Subcutaneous abdominal adipose tissue (tissue), 5 donors: ENCODE measurements at regions not wholly inside any gene's neighbourhood (a gene's known extent, or its start where the extent isn't known, plus 50 kb on each side); places are given as distances from the start of the nearest gene placed in this dataset.
"Not testable (repeated sequence)": the region's sequence is repeated elsewhere in the genome, so short reads cannot be mapped to it uniquely, and the experiment has no call there.

ENCODE experiments used
- H3K27ac ChIP-seq: one replicate; pipeline ENCODE4 v1.7.0; 2013; ENCODE audit warnings: low read depth, mild to moderate bottlenecking, inconsistent platforms, low read length, moderate library complexity
- H3K27me3 ChIP-seq, 5 donors: one replicate each; pipeline ENCODE4 v1.7.0; 2013; ENCODE audit warnings: low read length in 5 of 5, inconsistent platforms in 1 of 5; ENCODE audit not compliant: control insufficient read depth in 5 of 5, insufficient read depth in 4 of 5
- H3K36me3 ChIP-seq, 5 donors: one replicate each; pipeline ENCODE4 v1.7.0; 2013; ENCODE audit warnings: low read length in 5 of 5; ENCODE audit not compliant: control insufficient read depth in 5 of 5, insufficient read depth in 5 of 5
- H3K4me1 ChIP-seq, 5 donors: one replicate each; pipeline ENCODE4 v1.7.0; 2013; ENCODE audit warnings: low read length in 5 of 5, mild to moderate bottlenecking in 3 of 5, moderate library complexity in 1 of 5; ENCODE audit not compliant: control insufficient read depth in 5 of 5, insufficient read depth in 5 of 5
- H3K4me3 ChIP-seq, 5 donors: one replicate each; pipeline ENCODE4 v1.7.0; 2013; ENCODE audit warnings: low read length in 5 of 5, low read depth in 1 of 5
- H3K9ac ChIP-seq, 5 donors: one replicate each; pipeline ENCODE4 v1.7.0; 2013; ENCODE audit warnings: low read length in 5 of 5, mild to moderate bottlenecking in 4 of 5, moderate library complexity in 3 of 5
- H3K9me3 ChIP-seq, 5 donors: one replicate each; pipeline ENCODE4 v1.7.0; 2013; ENCODE audit warnings: low read length in 5 of 5; ENCODE audit not compliant: control insufficient read depth in 5 of 5
- donor health status: healthy.
- donor health status: healthy.
- donor health status: healthy.
- donor health status: healthy.
- donor health status: healthy.

DNA sequence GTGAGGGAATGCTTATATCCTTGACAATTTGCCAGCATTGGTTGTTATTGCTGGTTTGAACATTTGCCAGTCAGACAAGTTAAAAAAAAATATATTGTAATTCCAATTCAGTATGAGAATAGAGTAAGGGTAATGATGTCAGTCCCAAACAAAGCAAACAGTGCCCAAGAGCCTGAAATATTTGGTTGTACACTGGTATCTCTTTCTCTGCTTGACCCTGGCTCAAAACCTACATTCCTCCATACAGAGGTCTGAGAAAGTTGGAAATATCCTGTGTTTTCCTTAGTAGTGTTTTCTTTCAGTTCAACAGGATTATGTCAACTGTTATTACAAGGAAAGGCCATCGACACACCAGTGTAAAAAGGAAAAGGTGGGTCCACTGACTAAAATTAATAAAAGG lies 145.6 kb downstream of the MRPL39 start:
- Histone ChIP-seq H3K4me3 (no peak overlapping the region), H3K27ac (no peak overlapping the region), H3K4me1 (peaks cover 0 to 8% (median 2%) of the 10 kb centered on the region in 5 donors), H3K36me3 (no peaks in the 10 kb centered on the region), H3K9me3 (no peaks in the 10 kb centered on the region), H3K9ac (no peak overlapping the region), H3K27me3 (no peaks in the 10 kb centered on the region)

DNA sequence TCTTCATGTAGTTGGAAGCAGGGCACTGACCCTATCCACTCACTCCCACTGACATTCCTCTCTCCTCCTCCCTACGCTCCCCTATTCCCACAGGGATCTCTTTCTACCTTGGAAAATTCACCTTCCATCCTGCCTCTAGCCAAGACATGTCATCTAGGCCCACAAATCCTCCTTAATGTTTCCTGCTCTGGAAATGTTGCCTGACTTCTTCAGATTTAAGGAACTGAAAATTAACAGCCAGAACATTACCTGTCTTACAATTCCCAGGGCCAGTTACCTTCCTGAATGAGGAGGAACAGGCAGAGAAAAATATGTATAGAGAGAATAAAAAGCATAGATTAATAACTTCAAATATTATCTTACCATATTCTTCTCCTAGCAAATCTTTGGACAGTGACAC lies 147.3 kb downstream of the MRPL39 start:
- Histone ChIP-seq H3K9me3 (no peaks in the 10 kb centered on the region), H3K27ac (no peak overlapping the region), H3K4me3 (no peak overlapping the region), H3K4me1 (peaks cover 0 to 9% (median 2%) of the 10 kb centered on the region in 5 donors), H3K9ac (no peak overlapping the region), H3K27me3 (no peaks in the 10 kb centered on the region), H3K36me3 (no peaks in the 10 kb centered on the region)

DNA sequence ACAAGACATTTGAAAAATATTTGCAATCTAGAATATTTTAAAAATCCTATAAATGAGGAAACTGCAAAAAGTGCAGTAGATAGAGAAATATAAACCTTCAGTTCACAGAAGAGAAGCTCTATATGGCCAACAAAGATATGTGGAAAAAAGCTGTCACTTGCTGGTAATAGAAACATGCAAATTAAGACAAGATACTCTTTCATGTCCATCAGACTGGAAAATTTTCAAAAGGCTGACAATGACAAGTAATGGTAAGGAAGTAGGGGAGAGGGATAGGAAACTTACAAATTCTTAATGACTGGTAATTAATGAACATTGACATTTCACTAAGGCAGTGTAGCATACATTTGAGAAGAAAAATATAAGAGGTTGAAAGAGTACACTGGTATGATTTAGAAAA lies 147.9 kb downstream of the MRPL39 start:
- Histone ChIP-seq H3K27ac (no peak overlapping the region), H3K4me1 (peaks cover 0 to 9% (median 2%) of the 10 kb centered on the region in 5 donors), H3K36me3 (no peaks in the 10 kb centered on the region), H3K9me3 (no peaks in the 10 kb centered on the region), H3K27me3 (no peaks in the 10 kb centered on the region), H3K4me3 (no peak overlapping the region), H3K9ac (no peak overlapping the region)

DNA sequence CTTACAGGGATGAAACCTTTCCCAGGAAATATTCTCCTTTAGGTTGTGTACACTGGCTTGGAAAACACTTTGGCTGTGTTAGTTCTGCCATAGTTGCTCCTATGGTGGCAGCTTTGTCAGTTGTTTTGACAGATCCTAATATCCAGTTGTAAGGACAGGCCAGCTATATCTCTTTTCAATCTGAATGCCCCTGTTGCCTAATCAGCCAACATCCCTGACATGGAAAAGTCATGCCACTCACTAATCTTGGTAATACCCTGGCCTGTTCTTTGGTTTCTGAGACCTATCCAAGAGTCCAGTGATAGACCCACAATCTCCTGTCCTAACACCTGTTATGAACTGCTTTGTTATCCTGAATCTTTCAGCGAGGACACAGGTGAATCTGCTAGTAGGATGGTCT lies 148.8 kb downstream of the MRPL39 start:
- Histone ChIP-seq H3K9me3 (no peaks in the 10 kb centered on the region), H3K4me3 (no peak overlapping the region), H3K27me3 (no peaks in the 10 kb centered on the region), H3K27ac (no peak overlapping the region), H3K4me1 (peaks cover 0 to 9% (median 2%) of the 10 kb centered on the region in 5 donors), H3K9ac (no peak overlapping the region), H3K36me3 (no peaks in the 10 kb centered on the region)

DNA sequence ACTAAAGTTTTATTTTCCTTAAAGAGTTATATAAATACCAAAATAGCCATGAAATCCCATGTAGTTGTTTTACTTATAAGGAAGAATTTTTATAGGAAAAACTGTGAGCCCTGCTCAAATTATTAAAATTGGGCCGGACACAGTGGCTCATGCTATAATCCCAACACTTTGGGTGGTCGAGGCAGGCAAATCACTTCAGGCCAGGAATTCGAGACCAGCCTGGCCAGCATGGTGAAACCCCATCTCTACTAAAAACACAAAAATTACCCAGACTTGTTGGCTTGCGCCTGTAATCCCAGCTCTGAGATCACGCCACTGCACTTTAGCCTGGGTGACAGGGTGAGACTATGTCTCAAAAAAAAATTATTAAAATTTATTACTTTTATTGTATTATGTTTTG lies 149.3 kb downstream of the MRPL39 start:
- Histone ChIP-seq H3K4me3 (no peak overlapping the region), H3K27ac (no peak overlapping the region), H3K9ac (no peak overlapping the region), H3K36me3 (no peaks in the 10 kb centered on the region), H3K9me3 (no peaks in the 10 kb centered on the region), H3K4me1 (peaks cover 0 to 9% (median 2%) of the 10 kb centered on the region in 5 donors), H3K27me3 (no peaks in the 10 kb centered on the region)

DNA sequence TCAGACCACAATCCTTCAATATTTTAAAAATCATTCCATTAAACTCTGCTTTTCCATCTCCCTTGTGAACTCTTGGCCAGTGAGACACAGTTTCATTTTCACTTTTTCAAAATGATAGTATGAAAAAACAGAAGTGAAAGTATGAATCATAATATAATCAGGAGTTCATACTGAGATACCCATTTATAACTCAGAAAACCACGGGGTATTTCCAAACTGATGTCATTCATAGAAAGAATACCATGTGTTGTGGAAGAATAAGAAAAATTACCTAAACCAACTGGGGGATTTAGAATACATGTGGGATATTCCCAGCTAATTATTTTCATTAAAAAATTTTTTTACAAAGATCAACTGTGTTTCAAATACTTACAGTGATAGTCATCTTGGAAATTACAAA lies 149.9 kb downstream of the MRPL39 start:
- no peaks in the 10 kb centered on the region for H3K27me3 ChIP-seq
- no peak overlapping the region for H3K4me3 ChIP-seq
- H3K9ac ChIP-seq = no peak overlapping the region

DNA sequence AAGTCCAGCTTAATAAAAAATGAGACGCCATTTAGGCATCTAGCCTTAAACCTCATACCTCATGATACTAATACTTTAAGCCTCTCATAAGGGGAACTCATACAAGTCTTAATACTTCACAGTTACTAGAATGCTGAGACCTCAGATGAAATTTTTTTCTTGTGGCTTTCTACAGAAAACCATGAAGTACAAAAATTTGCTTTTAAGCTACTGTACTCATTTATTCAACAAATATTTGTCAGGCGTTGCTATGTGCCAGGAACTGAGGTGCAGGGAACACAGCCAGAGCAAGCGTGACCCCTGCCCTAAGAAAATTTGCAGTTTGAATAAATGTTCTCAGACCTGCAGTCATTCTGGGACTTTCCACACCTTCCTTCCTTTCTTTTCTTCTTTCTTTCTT lies 150.6 kb downstream of the MRPL39 start:
- no peak overlapping the region for H3K9ac ChIP-seq
- H3K4me3 ChIP-seq = no peak overlapping the region
- H3K9me3 ChIP-seq = no peaks in the 10 kb centered on the region
- H3K27me3 ChIP-seq = no peaks in the 10 kb centered on the region
- H3K27ac ChIP-seq = no peak overlapping the region
- H3K4me1 ChIP-seq = peaks cover 0 to 9% (median 2%) of the 10 kb centered on the region in 5 donors
- H3K36me3 ChIP-seq = no peaks in the 10 kb centered on the region

More for the DNA sequence above, 149.9 kb downstream of the MRPL39 start:
- no peak overlapping the region for H3K27ac ChIP-seq
- no peaks in the 10 kb centered on the region for H3K36me3 ChIP-seq
- H3K9me3 ChIP-seq = no peaks in the 10 kb centered on the region
- H3K4me1 ChIP-seq = peaks cover 0 to 9% (median 2%) of the 10 kb centered on the region in 5 donors

DNA sequence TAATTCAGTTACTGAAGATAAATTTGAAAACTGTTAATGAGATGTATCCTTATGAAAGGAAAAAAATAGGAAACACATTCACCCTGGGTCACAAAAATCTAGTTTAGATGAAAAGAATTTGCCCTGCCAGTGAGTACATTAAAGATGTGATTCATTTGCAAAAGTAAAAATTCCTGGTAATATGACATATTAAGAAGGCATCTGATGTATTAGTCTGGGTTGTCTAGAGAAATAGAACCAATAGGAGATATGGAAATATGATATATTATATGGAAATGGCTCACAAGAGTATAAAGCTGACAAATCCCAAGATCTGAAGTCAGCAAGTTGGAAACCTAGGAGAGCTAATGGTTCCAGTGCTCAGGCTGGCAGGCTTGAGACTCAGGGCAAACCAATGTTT lies 153.8 kb downstream of the MRPL39 start:
- Histone ChIP-seq H3K27ac (no peak overlapping the region), H3K4me3 (no peak overlapping the region), H3K4me1 (peaks cover 0 to 9% (median 2%) of the 10 kb centered on the region in 5 donors), H3K36me3 (no peaks in the 10 kb centered on the region), H3K9me3 (no peaks in the 10 kb centered on the region), H3K27me3 (no peaks in the 10 kb centered on the region), H3K9ac (no peak overlapping the region)

DNA sequence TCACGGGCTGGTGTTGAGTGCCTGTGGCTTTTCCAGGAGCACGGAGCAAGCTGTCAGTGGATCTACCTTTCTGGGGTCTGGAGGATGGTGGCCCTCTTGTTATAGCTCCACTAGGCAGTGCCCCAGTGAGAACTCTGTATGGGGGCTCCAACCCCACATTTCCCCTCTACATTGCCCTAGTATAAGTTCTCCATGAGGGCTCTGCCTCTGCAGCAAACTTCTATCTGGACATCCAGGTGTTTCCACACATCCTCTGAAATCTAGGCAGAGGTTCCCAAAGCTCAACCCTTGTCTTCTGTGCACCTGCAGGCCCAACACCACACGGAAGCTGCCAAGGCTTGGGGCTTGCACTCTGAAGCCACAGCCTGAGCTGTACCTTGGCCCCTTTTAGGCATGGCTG lies 157.3 kb downstream of the MRPL39 start:
- Histone ChIP-seq H3K36me3 (no peaks in the 10 kb centered on the region), H3K27ac (no peak overlapping the region), H3K9ac (no peak overlapping the region), H3K27me3 (no peaks in the 10 kb centered on the region), H3K4me3 (no peak overlapping the region), H3K9me3 (no peaks in the 10 kb centered on the region), H3K4me1 (no peaks in the 10 kb centered on the region)

DNA sequence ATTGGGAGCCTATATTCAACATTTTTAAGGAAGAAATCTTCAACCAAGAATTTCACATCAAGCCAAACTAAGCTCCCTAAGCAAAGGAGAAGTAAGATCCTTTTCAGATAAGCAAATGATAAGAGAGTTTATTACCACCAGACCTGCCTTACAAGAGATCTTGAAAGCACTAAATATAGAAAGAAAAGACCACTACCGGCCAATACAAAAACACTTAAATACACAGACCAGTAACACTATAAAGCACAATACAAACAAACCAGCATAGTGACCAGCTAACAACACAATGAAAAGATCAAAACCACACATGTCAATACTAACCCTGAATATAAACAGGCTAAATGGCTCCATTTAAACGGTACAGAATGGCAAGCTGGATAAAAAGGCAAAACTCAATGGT lies 165.4 kb downstream of the MRPL39 start:
- Histone ChIP-seq H3K9me3 (no peaks in the 10 kb centered on the region), H3K4me1 (no peaks in the 10 kb centered on the region), H3K4me3 (no peak overlapping the region), H3K9ac (no peak overlapping the region), H3K27ac (no peak overlapping the region), H3K27me3 (no peaks in the 10 kb centered on the region), H3K36me3 (no peaks in the 10 kb centered on the region)

DNA sequence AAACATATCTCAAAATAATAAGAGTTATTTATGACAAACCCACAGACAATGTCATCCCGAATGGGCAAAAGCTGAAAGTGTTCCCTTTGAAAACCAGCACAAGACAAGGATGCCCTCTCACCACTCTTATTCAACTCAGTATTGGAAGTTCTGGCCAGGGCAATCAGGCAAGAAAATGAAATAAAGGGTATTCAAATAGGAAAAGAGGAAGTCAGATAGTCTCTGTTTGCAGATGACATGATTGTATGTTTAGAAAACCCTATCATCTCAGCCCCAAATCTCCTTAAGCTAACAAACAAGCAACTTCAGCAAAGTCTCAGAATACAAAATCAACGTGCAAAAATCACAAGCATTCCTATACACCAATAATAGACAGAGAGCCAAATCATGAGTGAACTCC lies 169.8 kb downstream of the MRPL39 start:
- not testable (repeated sequence) for H3K27ac ChIP-seq, H3K9me3 ChIP-seq, H3K27me3 ChIP-seq, H3K4me1 ChIP-seq, H3K9ac ChIP-seq, H3K4me3 ChIP-seq, H3K36me3 ChIP-seq
